ENCODE measurements at regions not wholly inside any gene's neighbourhood (a gene's known extent, or its start where the extent isn't known, plus 50 kb on each side); places are given as distances from the start of the nearest gene placed in this dataset.
A peak's percentile ranks its signal among the peaks of the same experiment; 100 is the strongest.

GRCh38 chr9:116008278-116008677 lies 145.3 kb upstream of the PAPPA start:
- Histone ChIP-seq H3K4me2 (peak overlapping the region; percentile 15; the same call in 2 of the 3 replicates), H3K4me3 (no peak overlapping the region)
- CTCF ChIA-PET: interaction anchor here (0.9 kb wide), 1 partner anchor 88 kb away, joined by 3 read pairs; no protein-coding TSS in a partner anchor

GRCh38 chr9:116009420-116009819 lies 144.2 kb upstream of the PAPPA start:
- ATAC-seq: no peak
- TF ChIP-seq EHMT2 (IDR thresholded peaks at IDR 0.05; ENCODE audit: low read depth): no peak
- no peak for TF ChIP-seq RAD21 (conservative IDR thresholded peaks at IDR 0.05 in 1 of 2, IDR thresholded peaks at IDR 0.05 in 1 of 2)
- no peak for TF ChIP-seq RARB (CRISPR knock-in tag; IDR thresholded peaks at IDR 0.05)
- TF ChIP-seq GATA3 (IDR thresholded peaks at IDR 0.05; ENCODE audit: borderline replicate concordance): no peak
- no peak for TF ChIP-seq NPAS2 (CRISPR knock-in tag; IDR thresholded peaks at IDR 0.05; ENCODE audit: borderline replicate concordance)
- TF ChIP-seq MYC (IDR thresholded peaks at IDR 0.05; ENCODE audit: borderline replicate concordance, low read length): no peak
- no peak for TF ChIP-seq USF2 (IDR thresholded peaks at IDR 0.05)
- TF ChIP-seq HOXB5 (CRISPR knock-in tag; IDR thresholded peaks at IDR 0.05): no peak
- no peak for TF ChIP-seq KDM5A (IDR thresholded peaks at IDR 0.05)
- TF ChIP-seq RFX5 (IDR thresholded peaks at IDR 0.05): no peak
- TF ChIP-seq NFE2L2 (conservative IDR thresholded peaks at IDR 0.05; ENCODE audit: low read length): no peak
- TF ChIP-seq HMGXB4 (CRISPR knock-in tag; IDR thresholded peaks at IDR 0.05; ENCODE audit: borderline replicate concordance): no peak
- TF ChIP-seq EP300 (IDR thresholded peaks at IDR 0.05): no peak
- TF ChIP-seq FOSL2 (IDR thresholded peaks at IDR 0.05): no peak
- TF ChIP-seq FOSL2 (CRISPR knock-in tag; IDR thresholded peaks at IDR 0.05): no peak
- TF ChIP-seq HES2 (IDR thresholded peaks at IDR 0.05): no peak
- TF ChIP-seq JUN (IDR thresholded peaks at IDR 0.05): no peak
- TF ChIP-seq CBX2 (IDR thresholded peaks at IDR 0.05; ENCODE audit: borderline replicate concordance, low read depth): no peak
- no peak for FAIRE-seq
- Histone ChIP-seq H3K27ac (no peak overlapping the region), H3K9me3 (peaks cover 4% of the 10 kb centered on the region; the same call in 1 of the 3 replicates), H3K4me3 (no peak overlapping the region), H3K4me1 (peaks cover 9% of the 10 kb centered on the region; the same call in 2 of the 3 replicates), H3K4me2 (no peak overlapping the region)
- CTCF ChIA-PET: no interaction called here
- WGBS (ENCODE audit: missing lambda C conversion rate): 88% methylated on average over 2 of the region's 2 CpGs
- POLR2A ChIA-PET: no interaction called here
- DNase-seq (ENCODE audit: low read depth in 1 of 2, low spot score in 1 of 2): no peak

More at GRCh38 chr9:116008278-116008677, 145.3 kb upstream of the PAPPA start:
- DNase-seq (ENCODE audit: low read depth in 1 of 2, low spot score in 1 of 2) (peak in 1 of 2 experiments; percentile 61), ATAC-seq (peak in 1 of 2 experiments; percentile 48; a peak in 2 of 6 replicates), FAIRE-seq (no peak)
- Histone ChIP-seq H3K9me3 (peaks cover 6% of the 10 kb centered on the region; the same call in 2 of the 3 replicates), H3K4me1 (peaks cover 21% of the 10 kb centered on the region), H3K27ac (peak overlapping the region; percentile 39 to 79)
- TF ChIP-seq ZNF302 (CRISPR knock-in tag; IDR thresholded peaks at IDR 0.05): no peak
- TF ChIP-seq FOXS1 (CRISPR knock-in tag; IDR thresholded peaks at IDR 0.05): no peak
- no peak for TF ChIP-seq REST (IDR thresholded peaks at IDR 0.05)
- no peak for TF ChIP-seq KDM5A (IDR thresholded peaks at IDR 0.05)
- no peak for TF ChIP-seq FOSL2 (IDR thresholded peaks at IDR 0.05)
- TF ChIP-seq FOSL2 (CRISPR knock-in tag; IDR thresholded peaks at IDR 0.05): peak; percentile 13; the same call in 1 of the 2 replicates
- POLR2A ChIA-PET: no interaction called here
- 33% methylated on average over 5 of the region's 5 CpGs for WGBS (ENCODE audit: missing lambda C conversion rate)
